ENCODE measurements at regions not wholly inside any gene's neighbourhood (a gene's known extent, or its start where the extent isn't known, plus 50 kb on each side); places are given as distances from the start of the nearest gene placed in this dataset.

DNA sequence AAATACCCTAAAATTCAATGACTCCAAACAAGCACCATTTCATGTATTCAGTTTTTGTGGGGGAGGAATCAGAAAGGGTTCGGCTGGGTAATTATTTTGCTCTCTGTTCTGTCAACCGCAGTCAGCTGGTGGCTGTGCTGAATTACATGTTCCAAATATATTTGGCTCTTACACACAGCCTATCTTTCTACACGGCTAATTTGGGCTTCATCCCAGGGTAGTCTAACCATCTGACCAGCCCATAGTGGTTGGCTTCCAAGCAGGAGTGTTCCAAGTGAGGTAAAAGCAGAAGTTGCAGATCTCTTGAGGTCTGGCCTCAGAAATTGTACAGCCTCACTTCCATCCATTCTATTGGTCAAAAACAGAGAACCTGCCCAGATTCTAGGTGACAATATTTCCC, 760.8 kb upstream of the SEMA6D start:
- no TSS peak for BruUV-seq (replicated peaks)
- RAD21 ChIA-PET (ENCODE audit: low non-redundant PET in 1 of 2, low total read pairs in 2 of 2, uncharacterized antibody in 2 of 2, unreplicated experiment in 2 of 2) = no interaction called here

More for the DNA sequence above, 760.8 kb upstream of the SEMA6D start:
- H3K9me3 ChIP-seq (ENCODE audit: control insufficient read depth in 1 of 2, insufficient read depth in 1 of 2, low read depth in 1 of 2, low read length in 2 of 2) = peaks cover 16 to 24% of the 10 kb centered on the region in 2 experiments; a peak in 3 of 4 replicates
- ChIA-PET POLR2A (no interaction called here), CTCF (no interaction called here)
- H3K27me3 ChIP-seq (ENCODE audit: insufficient read depth, low read length) = no peaks in the 10 kb centered on the region
- H3K36me3 ChIP-seq (ENCODE audit: control insufficient read depth in 1 of 2, insufficient read depth in 2 of 2, low read length in 2 of 2) = no peaks in the 10 kb centered on the region; a peak in 1 of 4 replicates
- H4K20me1 ChIP-seq (ENCODE audit: insufficient read depth) = no peaks in the 10 kb centered on the region
- H3K27ac ChIP-seq (ENCODE audit: low read depth, low read length) = no peak overlapping the region
- no peaks in the 10 kb centered on the region for H3K4me1 ChIP-seq (ENCODE audit: control insufficient read depth in 1 of 2, insufficient read depth in 2 of 2, low read length in 2 of 2)
- no peak overlapping the region for H2AFZ ChIP-seq (ENCODE audit: low read depth, low read length, poor library complexity, severe bottlenecking)
- no peak overlapping the region for H3K4me3 ChIP-seq (replicated peaks in 1 of 2; ENCODE audit: low read depth in 1 of 2, low read length in 2 of 2)
- DNase-seq (ENCODE audit: low read depth, low spot score) = no peak
- no peak overlapping the region for H3K4me2 ChIP-seq (ENCODE audit: low read length)
- H3K9me2 ChIP-seq (ENCODE audit: insufficient read depth) = no peaks in the 10 kb centered on the region
- no peak overlapping the region for H3K9ac ChIP-seq (ENCODE audit: low read length)
- intact Hi-C loops (cut with micrococcal nuclease) = no loop called here
- no peak for TF ChIP-seq ZFX (IDR thresholded peaks at IDR 0.05)
- no peak for TF ChIP-seq YY1 (IDR thresholded peaks at IDR 0.05; ENCODE audit: extremely low read depth, insufficient replicate concordance, low read depth, low read length)
- TF ChIP-seq POLR2A (IDR thresholded peaks at IDR 0.05; ENCODE audit: borderline replicate concordance, extremely low read depth, insufficient read depth, insufficient read length) = no peak
- TF ChIP-seq ATF3 (IDR thresholded peaks at IDR 0.05) = no peak
- no peak for TF ChIP-seq SRF (IDR thresholded peaks at IDR 0.05; ENCODE audit: low read depth)
- no peak for TF ChIP-seq ZNF274 (IDR thresholded peaks at IDR 0.05; ENCODE audit: low read depth, low read length)
- no peak for TF ChIP-seq MAX (IDR thresholded peaks at IDR 0.05)
- TF ChIP-seq, protein P1, sequence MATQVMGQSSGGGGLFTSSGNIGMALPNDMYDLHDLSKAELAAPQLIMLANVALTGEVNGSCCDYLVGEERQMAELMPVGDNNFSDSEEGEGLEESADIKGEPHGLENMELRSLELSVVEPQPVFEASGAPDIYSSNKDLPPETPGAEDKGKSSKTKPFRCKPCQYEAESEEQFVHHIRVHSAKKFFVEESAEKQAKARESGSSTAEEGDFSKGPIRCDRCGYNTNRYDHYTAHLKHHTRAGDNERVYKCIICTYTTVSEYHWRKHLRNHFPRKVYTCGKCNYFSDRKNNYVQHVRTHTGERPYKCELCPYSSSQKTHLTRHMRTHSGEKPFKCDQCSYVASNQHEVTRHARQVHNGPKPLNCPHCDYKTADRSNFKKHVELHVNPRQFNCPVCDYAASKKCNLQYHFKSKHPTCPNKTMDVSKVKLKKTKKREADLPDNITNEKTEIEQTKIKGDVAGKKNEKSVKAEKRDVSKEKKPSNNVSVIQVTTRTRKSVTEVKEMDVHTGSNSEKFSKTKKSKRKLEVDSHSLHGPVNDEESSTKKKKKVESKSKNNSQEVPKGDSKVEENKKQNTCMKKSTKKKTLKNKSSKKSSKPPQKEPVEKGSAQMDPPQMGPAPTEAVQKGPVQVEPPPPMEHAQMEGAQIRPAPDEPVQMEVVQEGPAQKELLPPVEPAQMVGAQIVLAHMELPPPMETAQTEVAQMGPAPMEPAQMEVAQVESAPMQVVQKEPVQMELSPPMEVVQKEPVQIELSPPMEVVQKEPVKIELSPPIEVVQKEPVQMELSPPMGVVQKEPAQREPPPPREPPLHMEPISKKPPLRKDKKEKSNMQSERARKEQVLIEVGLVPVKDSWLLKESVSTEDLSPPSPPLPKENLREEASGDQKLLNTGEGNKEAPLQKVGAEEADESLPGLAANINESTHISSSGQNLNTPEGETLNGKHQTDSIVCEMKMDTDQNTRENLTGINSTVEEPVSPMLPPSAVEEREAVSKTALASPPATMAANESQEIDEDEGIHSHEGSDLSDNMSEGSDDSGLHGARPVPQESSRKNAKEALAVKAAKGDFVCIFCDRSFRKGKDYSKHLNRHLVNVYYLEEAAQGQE (IDR thresholded peaks at IDR 0.05; ENCODE audit: low read depth) = no peak
- TF ChIP-seq CBX3 (IDR thresholded peaks at IDR 0.05; ENCODE audit: low read depth) = no peak
- no peak for ATAC-seq
- H3K79me2 ChIP-seq (ENCODE audit: insufficient read depth, low read length) = no peaks in the 10 kb centered on the region

Data from HCT116 (cell line).